ENCODE measurements at regions not wholly inside any gene's neighbourhood (a gene's known extent, or its start where the extent isn't known, plus 50 kb on each side); places are given as distances from the start of the nearest gene placed in this dataset.
A peak's percentile ranks its signal among the peaks of the same experiment; 100 is the strongest.

- Histone ChIP-seq H3K27ac (peak overlapping the region; percentile 31 to 69 (median 50)), H3K36me3 (no peaks in the 10 kb centered on the region), H3K4me1 (peaks cover 0 to 31% (median 26%) of the 10 kb centered on the region in 4 donors), H3K4me3 (no peak overlapping the region), H3K9me3 (no peaks in the 10 kb centered on the region), H3K27me3 (no peaks in the 10 kb centered on the region)
- TF ChIP-seq POLR2AphosphoS5 (IDR thresholded peaks at IDR 0.05) (no peak), CTCF (IDR thresholded peaks at IDR 0.05) (no peak), POLR2A (IDR thresholded peaks at IDR 0.05) (no peak), EP300 (IDR thresholded peaks at IDR 0.05) (no peak)
- WGBS, 2 donors, result 92% methylated on average over 8 of the region's 8 CpGs
- intact Hi-C loops (cut with DNase I), result loop anchor here (5.0 kb wide), 1 partner anchor 93 kb away; no protein-coding TSS in a partner anchor
- DNase-seq, result no peak
Measured at GRCh38 chr1:67589519-67590233, 95.3 kb upstream of the GADD45A start.

- H3K36me3 ChIP-seq, result no peaks in the 10 kb centered on the region
- peak in 2 of 4 donors; percentile 11 to 24 for TF ChIP-seq POLR2AphosphoS5 (IDR thresholded peaks at IDR 0.05)
- no peak for TF ChIP-seq EP300 (IDR thresholded peaks at IDR 0.05)
- H3K9me3 ChIP-seq, result no peaks in the 10 kb centered on the region
- H3K27me3 ChIP-seq, result no peaks in the 10 kb centered on the region
- no peak overlapping the region for H3K4me3 ChIP-seq
- intact Hi-C loops (cut with DNase I), result loop anchor here (5.0 kb wide), 1 partner anchor 92 kb away; no protein-coding TSS in a partner anchor
- peak overlapping the region; percentile 31 to 69 (median 50) for H3K27ac ChIP-seq
- H3K4me1 ChIP-seq, result peaks cover 0 to 31% (median 26%) of the 10 kb centered on the region in 4 donors
- DNase-seq, result peak; percentile 73
- 54 to 86% methylated on average over 3 of the region's 3 CpGs for WGBS, 2 donors
Measured at GRCh38 chr1:67590329-67590728, 94.7 kb upstream of the GADD45A start.

GRCh38 chr1:67594764-67595163 is 90.2 kb upstream of the GADD45A start:
- H3K36me3 ChIP-seq, result no peaks in the 10 kb centered on the region
- no peak overlapping the region for H3K4me3 ChIP-seq
- H3K27me3 ChIP-seq, result no peaks in the 10 kb centered on the region
- no peaks in the 10 kb centered on the region for H3K9me3 ChIP-seq
- 91 to 93% methylated on average over 2 of the region's 2 CpGs for WGBS, 2 donors
- peaks cover 0 to 22% (median 21%) of the 10 kb centered on the region in 4 donors for H3K4me1 ChIP-seq
- TF ChIP-seq POLR2A (IDR thresholded peaks at IDR 0.05), result no peak
- no peak for TF ChIP-seq CTCF (IDR thresholded peaks at IDR 0.05)
- no peak for TF ChIP-seq POLR2AphosphoS5 (IDR thresholded peaks at IDR 0.05)
- no peak for TF ChIP-seq EP300 (IDR thresholded peaks at IDR 0.05)
- intact Hi-C loops (cut with DNase I), result loop anchor here (5.0 kb wide), 1 partner anchor 88 kb away; no protein-coding TSS in a partner anchor
- H3K27ac ChIP-seq, result no peak overlapping the region
- no peak for DNase-seq

- intact Hi-C loops (cut with DNase I), result no loop called here
- DNase-seq, result no peak
- 74 to 83% methylated on average over 3 of the region's 3 CpGs for WGBS, 2 donors
- no peaks in the 10 kb centered on the region for H3K36me3 ChIP-seq
- no peaks in the 10 kb centered on the region for H3K9me3 ChIP-seq
- TF ChIP-seq CTCF (IDR thresholded peaks at IDR 0.05) (no peak), POLR2A (IDR thresholded peaks at IDR 0.05) (no peak), EP300 (IDR thresholded peaks at IDR 0.05) (no peak), POLR2AphosphoS5 (IDR thresholded peaks at IDR 0.05) (no peak)
- no peak overlapping the region for H3K27ac ChIP-seq
- peaks cover 0 to 19% (median 9%) of the 10 kb centered on the region in 4 donors for H3K4me1 ChIP-seq
- no peaks in the 10 kb centered on the region for H3K27me3 ChIP-seq
- no peak overlapping the region for H3K4me3 ChIP-seq
Measured at GRCh38 chr1:67596674-67597073, 88.3 kb upstream of the GADD45A start.

GRCh38 chr1:67597336-67597735 is 87.7 kb upstream of the GADD45A start:
- 84 to 87% methylated on average over 3 of the region's 3 CpGs for WGBS, 2 donors
- no peak for DNase-seq
- Histone ChIP-seq H3K9me3 (no peaks in the 10 kb centered on the region), H3K4me1 (peaks cover 0 to 21% (median 11%) of the 10 kb centered on the region in 4 donors), H3K4me3 (no peak overlapping the region), H3K27me3 (no peaks in the 10 kb centered on the region), H3K27ac (no peak overlapping the region), H3K36me3 (no peaks in the 10 kb centered on the region)
- intact Hi-C loops (cut with DNase I), result no loop called here
- no peak for TF ChIP-seq POLR2AphosphoS5 (IDR thresholded peaks at IDR 0.05)
- no peak for TF ChIP-seq CTCF (IDR thresholded peaks at IDR 0.05)
- no peak for TF ChIP-seq EP300 (IDR thresholded peaks at IDR 0.05)
- TF ChIP-seq POLR2A (IDR thresholded peaks at IDR 0.05), result no peak

Measured in sigmoid colon (tissue), 6 donors.